Right atrium auricular region (tissue), 2 donors: ENCODE measurements at regions not wholly inside any gene's neighbourhood (a gene's known extent, or its start where the extent isn't known, plus 50 kb on each side); places are given as distances from the start of the nearest gene placed in this dataset.

ENCODE experiments used
- DNase-seq: peaks from one replicate; pipeline ENCODE4 v3.0.0-alpha.2; 2019; ENCODE audit warnings: low spot score
- H3K27ac ChIP-seq, 2 donors: fragments of 200-600 bp; sonication (generic); 1 replicate in 1 of 2; 2 replicates in 1 of 2; pipeline ENCODE4 v1.5.1; 2016 to 2019
- H3K27me3 ChIP-seq, 2 donors: fragments of 200-600 bp; sonication (generic); one replicate each; pipeline versions ENCODE4 v1.5.1 to v1.6.0; 2017 to 2019
- H3K36me3 ChIP-seq: fragments of 200-600 bp; sonication (generic); one replicate; pipeline ENCODE4 v1.5.1; 2016
- H3K4me1 ChIP-seq, 2 donors: fragments of 200-600 bp; sonication (generic); one replicate each; pipeline versions ENCODE4 v1.5.1 to v1.6.0; 2017 to 2019
- H3K4me3 ChIP-seq, 2 donors: fragments of 200-600 bp; sonication (generic); 1 replicate in 1 of 2; 2 replicates in 1 of 2; pipeline ENCODE4 v1.5.1; 2017 to 2019; ENCODE audit warnings: mild to moderate bottlenecking in 1 of 2, moderate library complexity in 1 of 2
- H3K9me3 ChIP-seq, 2 donors: fragments of 200-600 bp; sonication (generic); one replicate each; pipeline ENCODE4 v1.5.1; 2019
- TF ChIP-seq, protein P1 (sequence below), 2 donors: fragments of 200-600 bp; sonication (generic); IDR thresholded peaks; one replicate each; pipeline ENCODE4 v1.5.1; 2019; ENCODE audit warnings: antibody characterized with exemption in 2 of 2

DNA sequence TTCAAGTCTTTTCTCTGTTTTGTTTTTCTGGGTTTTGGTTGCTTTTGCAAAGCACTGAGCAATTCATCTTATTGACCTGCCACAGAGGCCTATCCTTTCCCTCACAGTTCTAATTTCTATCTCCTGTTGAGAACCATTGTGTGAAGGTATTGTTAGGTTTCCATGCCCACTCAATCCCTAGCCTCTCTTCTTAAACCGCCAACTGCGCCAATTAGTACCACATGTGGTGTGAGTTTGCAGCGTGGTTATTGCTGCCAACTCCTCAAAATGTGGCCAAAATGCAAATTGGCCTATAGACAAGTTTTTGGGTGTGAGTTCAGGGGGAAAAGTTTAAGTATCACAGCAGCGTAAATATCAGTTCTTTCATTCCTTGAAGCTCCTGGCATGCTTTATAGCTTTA lies 232.6 kb downstream of the FLRT2 start:
- Histone ChIP-seq H3K27ac (no peak overlapping the region), H3K27me3 (no peaks in the 10 kb centered on the region), H3K36me3 (no peaks in the 10 kb centered on the region), H3K9me3 (no peaks in the 10 kb centered on the region), H3K4me1 (no peaks in the 10 kb centered on the region), H3K4me3 (no peak overlapping the region)
- TF ChIP-seq, protein P1, sequence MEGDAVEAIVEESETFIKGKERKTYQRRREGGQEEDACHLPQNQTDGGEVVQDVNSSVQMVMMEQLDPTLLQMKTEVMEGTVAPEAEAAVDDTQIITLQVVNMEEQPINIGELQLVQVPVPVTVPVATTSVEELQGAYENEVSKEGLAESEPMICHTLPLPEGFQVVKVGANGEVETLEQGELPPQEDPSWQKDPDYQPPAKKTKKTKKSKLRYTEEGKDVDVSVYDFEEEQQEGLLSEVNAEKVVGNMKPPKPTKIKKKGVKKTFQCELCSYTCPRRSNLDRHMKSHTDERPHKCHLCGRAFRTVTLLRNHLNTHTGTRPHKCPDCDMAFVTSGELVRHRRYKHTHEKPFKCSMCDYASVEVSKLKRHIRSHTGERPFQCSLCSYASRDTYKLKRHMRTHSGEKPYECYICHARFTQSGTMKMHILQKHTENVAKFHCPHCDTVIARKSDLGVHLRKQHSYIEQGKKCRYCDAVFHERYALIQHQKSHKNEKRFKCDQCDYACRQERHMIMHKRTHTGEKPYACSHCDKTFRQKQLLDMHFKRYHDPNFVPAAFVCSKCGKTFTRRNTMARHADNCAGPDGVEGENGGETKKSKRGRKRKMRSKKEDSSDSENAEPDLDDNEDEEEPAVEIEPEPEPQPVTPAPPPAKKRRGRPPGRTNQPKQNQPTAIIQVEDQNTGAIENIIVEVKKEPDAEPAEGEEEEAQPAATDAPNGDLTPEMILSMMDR (IDR thresholded peaks at IDR 0.05), result no peak
- no peak for DNase-seq

DNA sequence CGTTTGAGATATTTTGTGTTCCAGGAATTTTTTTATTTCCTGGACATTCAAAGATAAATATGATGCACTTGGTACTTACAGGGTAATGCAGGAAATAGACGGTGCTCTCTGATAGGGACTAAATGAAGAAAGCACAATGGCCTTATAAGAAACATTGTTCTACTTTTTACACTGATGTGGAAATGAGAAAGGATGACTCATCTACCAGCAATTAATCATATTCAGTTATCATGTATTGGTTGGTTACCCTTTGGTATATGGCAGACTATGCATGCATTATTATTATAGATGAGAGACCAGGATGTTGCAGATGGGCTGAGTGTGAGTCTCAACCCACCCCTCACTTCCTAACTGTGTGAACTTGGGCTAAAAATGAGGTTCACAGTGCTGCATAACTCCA lies 222.2 kb downstream of the FLRT2 start:
- Histone ChIP-seq H3K4me3 (no peak overlapping the region), H3K36me3 (no peaks in the 10 kb centered on the region), H3K9me3 (no peaks in the 10 kb centered on the region), H3K4me1 (no peaks in the 10 kb centered on the region), H3K27ac (no peak overlapping the region), H3K27me3 (no peaks in the 10 kb centered on the region)
- DNase-seq, result no peak
- TF ChIP-seq, protein P1 (IDR thresholded peaks at IDR 0.05), result no peak

DNA sequence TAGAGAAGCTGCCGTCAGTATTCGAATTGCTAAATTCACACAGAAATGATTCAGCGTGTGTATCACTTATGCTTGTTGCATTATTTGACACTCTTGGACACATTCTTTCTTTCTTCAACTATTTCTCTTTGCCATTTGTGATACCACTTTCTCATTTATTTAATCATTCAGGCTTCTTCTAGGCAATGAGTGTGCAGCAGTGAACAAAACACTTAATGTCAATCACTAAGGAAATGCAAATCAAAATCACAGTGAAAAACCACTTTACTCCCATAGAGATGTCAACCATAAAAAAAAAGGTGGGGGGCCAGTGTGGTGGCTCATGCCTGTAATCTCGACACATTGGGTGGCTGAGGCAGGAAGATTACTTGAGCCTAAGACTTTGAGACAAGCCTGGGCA lies 214.6 kb downstream of the FLRT2 start:
- no peaks in the 10 kb centered on the region for H3K27me3 ChIP-seq
- H3K36me3 ChIP-seq, result no peaks in the 10 kb centered on the region
- H3K9me3 ChIP-seq, result no peaks in the 10 kb centered on the region
- TF ChIP-seq, protein P1 (IDR thresholded peaks at IDR 0.05), result no peak
- no peaks in the 10 kb centered on the region for H3K4me1 ChIP-seq
- H3K4me3 ChIP-seq, result no peak overlapping the region
- DNase-seq, result no peak
- H3K27ac ChIP-seq, result no peak overlapping the region

DNA sequence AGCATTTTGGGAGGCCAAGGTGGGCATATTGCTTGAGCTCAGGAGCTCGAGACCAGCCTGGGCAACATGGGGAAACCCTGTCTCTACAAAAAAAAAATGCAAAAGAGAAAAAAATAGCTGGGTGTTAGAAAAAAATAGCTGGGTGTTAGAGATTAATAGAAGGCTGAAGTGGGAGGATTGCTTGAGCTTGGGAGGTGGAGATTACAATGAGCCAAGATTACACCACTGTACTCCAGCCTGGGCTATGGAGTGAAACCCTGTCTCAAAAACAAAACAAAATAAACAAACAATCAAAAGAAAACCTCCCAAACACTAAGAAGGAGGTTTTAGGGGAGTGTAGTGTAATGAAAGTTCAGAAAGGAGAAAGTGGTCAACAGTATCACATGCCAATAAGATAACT lies 202.1 kb downstream of the FLRT2 start:
- no peaks in the 10 kb centered on the region for H3K9me3 ChIP-seq
- no peak for DNase-seq
- H3K27me3 ChIP-seq, result no peaks in the 10 kb centered on the region
- peak overlapping the region in 1 of 2 donors; percentile 13 for H3K27ac ChIP-seq
- H3K4me3 ChIP-seq, result no peak overlapping the region
- TF ChIP-seq, protein P1 (IDR thresholded peaks at IDR 0.05), result no peak
- no peaks in the 10 kb centered on the region for H3K4me1 ChIP-seq
- H3K36me3 ChIP-seq, result no peaks in the 10 kb centered on the region

DNA sequence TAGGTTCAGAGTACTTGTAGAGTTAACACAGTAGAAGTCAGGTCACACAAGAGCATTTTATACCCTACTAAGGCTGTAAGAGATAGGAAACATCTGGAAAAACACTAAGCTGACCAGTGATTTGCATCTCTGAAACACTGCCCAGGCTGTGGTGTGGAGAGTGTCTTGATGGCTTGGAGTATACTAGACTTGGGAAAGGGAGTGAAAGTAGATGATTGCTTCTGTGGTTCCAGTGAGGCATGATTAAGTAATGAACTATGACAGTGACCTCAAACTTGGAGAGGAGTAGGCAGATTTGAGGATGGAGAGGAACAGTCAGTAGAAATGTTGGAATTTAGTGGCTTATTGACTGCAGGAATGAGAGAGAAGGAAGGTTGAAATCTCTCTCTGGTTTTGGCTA lies 201.2 kb downstream of the FLRT2 start:
- H3K4me3 ChIP-seq, result no peak overlapping the region
- no peak for DNase-seq
- no peaks in the 10 kb centered on the region for H3K36me3 ChIP-seq
- TF ChIP-seq, protein P1 (IDR thresholded peaks at IDR 0.05), result no peak
- H3K27ac ChIP-seq, result peak overlapping the region in 1 of 2 donors; percentile 13
- no peaks in the 10 kb centered on the region for H3K4me1 ChIP-seq
- no peaks in the 10 kb centered on the region for H3K27me3 ChIP-seq
- no peaks in the 10 kb centered on the region for H3K9me3 ChIP-seq

DNA sequence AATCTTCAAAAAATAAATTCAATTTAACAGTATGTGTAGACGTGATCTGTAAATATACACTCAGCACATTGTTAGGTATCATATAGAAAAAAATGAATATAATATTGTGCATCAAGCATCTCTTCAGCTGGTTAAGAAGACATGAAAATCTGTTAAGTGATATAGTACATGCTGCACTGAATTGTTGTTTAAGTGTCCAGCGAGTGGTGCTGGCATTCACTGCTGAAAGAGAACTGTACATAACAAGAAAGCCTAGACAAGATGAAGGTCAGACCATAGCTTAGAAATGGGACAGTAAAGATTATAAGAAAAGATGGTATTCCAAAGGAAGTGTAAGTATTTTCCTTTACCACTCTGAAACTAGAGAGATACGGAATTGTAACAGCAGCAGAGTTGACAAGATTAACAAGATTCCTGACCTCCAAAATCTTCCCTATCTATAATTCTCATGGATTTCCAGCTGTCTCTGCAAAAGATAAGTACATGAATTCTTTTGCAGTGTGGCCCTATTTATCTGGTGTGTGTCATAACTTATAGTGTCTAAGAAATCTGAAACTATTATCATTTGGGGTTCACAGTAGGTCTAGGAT lies 198.6 kb downstream of the FLRT2 start:
- Histone ChIP-seq H3K4me1 (no peaks in the 10 kb centered on the region), H3K27ac (no peak overlapping the region), H3K27me3 (no peaks in the 10 kb centered on the region), H3K4me3 (no peak overlapping the region), H3K9me3 (no peaks in the 10 kb centered on the region), H3K36me3 (no peaks in the 10 kb centered on the region)
- TF ChIP-seq, protein P1 (IDR thresholded peaks at IDR 0.05), result no peak
- no peak for DNase-seq
